ENCODE measurements at regions not wholly inside any gene's neighbourhood (a gene's known extent, or its start where the extent isn't known, plus 50 kb on each side); places are given as distances from the start of the nearest gene placed in this dataset.
"Not testable (repeated sequence)": the region's sequence is repeated elsewhere in the genome, so short reads cannot be mapped to it uniquely, and the experiment has no call there.

- DNase-seq (ENCODE audit: low spot score): no peak
Observed at GRCh38 chr4:65265526-65265925, 404.8 kb downstream of the EPHA5 start.

- DNase-seq (ENCODE audit: low spot score): no peak
Observed at GRCh38 chr4:65259296-65259695, 411.0 kb downstream of the EPHA5 start.

- DNase-seq (ENCODE audit: low spot score): no peak
Observed at GRCh38 chr4:65250916-65251315, 419.4 kb downstream of the EPHA5 start.

- DNase-seq (ENCODE audit: low spot score): no peak
Observed at GRCh38 chr4:65249111-65249510, 421.2 kb downstream of the EPHA5 start.

- no peak for DNase-seq (ENCODE audit: low spot score)
Observed at GRCh38 chr4:65242156-65242846, 428.0 kb downstream of the EPHA5 start.

GRCh38 chr4:65241257-65241997 is 428.9 kb downstream of the EPHA5 start:
- no peak for DNase-seq (ENCODE audit: low spot score)

- DNase-seq (ENCODE audit: low spot score): no peak
Observed at GRCh38 chr4:65234061-65234460, 436.2 kb downstream of the EPHA5 start.

GRCh38 chr4:65227628-65228027 is 442.7 kb downstream of the EPHA5 start:
- DNase-seq (ENCODE audit: low spot score): no peak

- no peak for DNase-seq (ENCODE audit: low spot score)
Observed at GRCh38 chr4:65223601-65224000, 446.7 kb downstream of the EPHA5 start.

GRCh38 chr4:65223074-65223473 is 447.2 kb downstream of the EPHA5 start:
- not testable (repeated sequence) for DNase-seq (ENCODE audit: low spot score)

- DNase-seq (ENCODE audit: low spot score): no peak
Observed at GRCh38 chr4:65217179-65217578, 453.1 kb downstream of the EPHA5 start.

GRCh38 chr4:65202853-65203236 is 467.4 kb downstream of the EPHA5 start:
- no peak for DNase-seq (ENCODE audit: low spot score)

GRCh38 chr4:65202165-65202852 is 468.0 kb downstream of the EPHA5 start:
- DNase-seq (ENCODE audit: low spot score): no peak

GRCh38 chr4:65195666-65196065 is 474.6 kb downstream of the EPHA5 start:
- peak; percentile 47 for DNase-seq (ENCODE audit: low spot score)

GRCh38 chr4:65195002-65195401 is 475.3 kb downstream of the EPHA5 start:
- DNase-seq (ENCODE audit: low spot score): peak; percentile 77

- DNase-seq (ENCODE audit: low spot score): peak; percentile 80
Observed at GRCh38 chr4:65193985-65194384, 476.3 kb downstream of the EPHA5 start.

- DNase-seq (ENCODE audit: low spot score): no peak
Observed at GRCh38 chr4:65190780-65191179, 479.5 kb downstream of the EPHA5 start.

- no peak for DNase-seq (ENCODE audit: low spot score)
Observed at GRCh38 chr4:65175585-65175984, 494.7 kb downstream of the EPHA5 start.

- peak; percentile 65 for DNase-seq (ENCODE audit: low spot score)
Observed at GRCh38 chr4:65170768-65171514, 499.3 kb downstream of the EPHA5 start.

GRCh38 chr4:65167719-65168118 is 502.6 kb downstream of the EPHA5 start:
- no peak for DNase-seq (ENCODE audit: low spot score)

GRCh38 chr4:65152205-65152604 is 518.1 kb downstream of the EPHA5 start:
- DNase-seq (ENCODE audit: low spot score): no peak

- no peak for DNase-seq (ENCODE audit: low spot score)
Observed at GRCh38 chr4:65139998-65140397, 530.3 kb downstream of the EPHA5 start.
